ENCODE measurements at regions not wholly inside any gene's neighbourhood (a gene's known extent, or its start where the extent isn't known, plus 50 kb on each side); places are given as distances from the start of the nearest gene placed in this dataset.
"Not testable (repeated sequence)": the region's sequence is repeated elsewhere in the genome, so short reads cannot be mapped to it uniquely, and the experiment has no call there.

DNA sequence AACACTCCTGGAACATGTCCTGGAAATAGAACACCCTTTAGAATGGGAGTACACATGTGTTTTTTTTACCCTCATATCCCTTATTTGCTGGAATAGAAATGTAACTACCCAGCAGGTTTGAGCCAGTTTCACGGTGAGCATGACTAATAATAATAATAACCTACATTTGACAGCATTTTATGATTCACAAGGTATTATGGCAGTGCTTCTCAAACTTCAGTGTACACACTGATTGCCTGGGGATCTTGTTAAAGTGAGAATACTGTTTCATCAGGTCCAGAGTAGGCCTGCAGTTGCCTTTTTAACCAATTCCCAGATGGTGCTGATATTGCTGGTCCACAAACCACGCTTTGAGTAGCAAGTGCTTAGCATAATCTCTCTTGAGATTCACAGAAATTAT, 63.9 kb downstream of the NFKBIZ start:
- no peak for DNase-seq (ENCODE audit: low spot score)
- in situ Hi-C loops (cut with HindIII; ENCODE audit: low sequenced_read_pairs) = no loop called here

DNA sequence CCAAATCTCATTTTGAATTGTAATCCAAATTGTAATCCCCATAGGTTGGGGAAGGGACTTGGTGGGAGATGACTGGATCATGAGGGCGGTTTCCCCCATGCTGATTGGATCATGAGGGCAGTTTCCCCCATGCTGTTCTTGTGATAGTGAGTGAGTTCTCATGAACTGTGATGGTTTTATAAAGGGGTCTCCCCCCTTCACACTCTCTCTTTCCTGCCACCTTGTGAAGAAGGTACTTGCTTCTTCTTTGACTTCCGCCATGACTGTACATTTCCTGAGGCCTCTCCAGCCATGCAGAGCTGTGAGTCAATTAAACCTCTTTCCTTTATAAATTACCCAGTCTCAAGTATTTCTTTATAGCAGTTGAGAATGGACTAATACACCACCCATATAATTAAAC, 68.4 kb downstream of the NFKBIZ start:
- in situ Hi-C loops (cut with HindIII; ENCODE audit: low sequenced_read_pairs) = not testable (repeated sequence)

DNA sequence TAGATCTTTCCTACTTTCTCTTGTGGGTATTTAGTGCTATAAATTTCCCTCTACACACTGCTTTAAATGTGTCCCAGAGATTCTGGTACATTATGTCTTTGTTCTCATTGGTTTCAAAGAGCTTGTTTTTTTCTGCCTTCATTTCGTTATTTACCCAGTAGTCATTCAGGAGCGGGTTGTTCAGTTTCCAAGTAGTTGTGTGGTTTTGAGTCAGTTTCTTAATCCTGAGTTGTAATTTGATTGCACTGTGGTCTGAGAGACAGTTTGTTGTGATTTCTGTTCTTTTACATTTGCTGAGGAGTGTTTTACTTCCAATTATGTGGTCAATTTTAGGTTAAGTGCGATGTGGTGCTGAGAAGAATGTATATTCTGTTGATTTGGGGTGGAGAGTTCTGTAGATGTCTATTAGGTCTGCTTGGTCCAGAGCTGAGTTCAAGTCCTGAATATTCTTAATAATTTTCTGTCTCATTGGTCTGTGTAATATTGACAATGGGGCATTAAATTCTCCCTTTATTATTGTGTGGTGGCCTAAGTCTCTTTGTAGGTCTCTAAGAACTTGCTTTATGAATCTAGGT, 72.9 kb downstream of the NFKBIZ start:
- in situ Hi-C loops (cut with HindIII; ENCODE audit: low sequenced_read_pairs); DNase-seq (ENCODE audit: low spot score): not testable (repeated sequence)

More for the DNA sequence above, 68.4 kb downstream of the NFKBIZ start:
- not testable (repeated sequence) for DNase-seq (ENCODE audit: low spot score)

DNA sequence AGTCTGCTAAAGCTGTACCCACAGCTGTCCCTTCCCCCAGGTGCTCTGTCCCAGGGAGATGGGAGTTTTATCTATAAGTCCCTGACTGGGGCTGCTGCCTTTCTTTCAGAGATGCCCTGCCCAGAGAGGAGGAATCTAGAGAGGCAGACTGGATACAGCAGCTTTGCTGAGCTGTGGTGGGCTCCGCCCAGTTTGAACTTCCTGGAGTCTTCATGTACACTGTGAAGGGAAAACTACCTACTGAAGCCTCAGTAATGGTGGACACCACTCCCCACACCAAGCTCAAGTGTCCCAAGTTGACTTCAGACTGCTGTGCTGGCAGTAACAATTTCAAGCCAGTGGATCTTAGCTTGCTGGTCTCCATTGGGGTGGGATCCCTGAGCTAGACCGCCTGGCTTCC, 75.3 kb downstream of the NFKBIZ start:
- in situ Hi-C loops (cut with HindIII; ENCODE audit: low sequenced_read_pairs); DNase-seq (ENCODE audit: low spot score): not testable (repeated sequence)

DNA sequence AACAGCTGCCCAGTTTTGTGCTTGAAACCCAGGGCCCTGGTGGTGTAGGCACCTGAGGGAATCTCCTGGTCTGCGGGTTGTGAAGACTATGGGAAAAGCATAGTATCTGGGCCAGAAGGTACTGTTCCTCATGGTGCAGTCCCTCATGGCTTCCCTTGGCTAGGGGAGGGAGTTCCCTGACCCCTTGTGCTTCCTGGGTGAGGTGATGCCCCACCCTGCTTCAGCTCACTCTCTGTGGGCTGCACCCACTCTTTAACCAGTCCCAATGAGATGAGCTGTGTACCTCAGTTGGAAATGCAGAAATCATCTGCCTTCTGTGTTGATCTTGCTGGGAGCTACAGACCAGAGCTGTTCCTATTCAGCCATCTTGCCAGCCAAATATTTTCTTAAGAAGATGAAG, 75.8 kb downstream of the NFKBIZ start:
- in situ Hi-C loops (cut with HindIII; ENCODE audit: low sequenced_read_pairs); DNase-seq (ENCODE audit: low spot score): not testable (repeated sequence)

DNA sequence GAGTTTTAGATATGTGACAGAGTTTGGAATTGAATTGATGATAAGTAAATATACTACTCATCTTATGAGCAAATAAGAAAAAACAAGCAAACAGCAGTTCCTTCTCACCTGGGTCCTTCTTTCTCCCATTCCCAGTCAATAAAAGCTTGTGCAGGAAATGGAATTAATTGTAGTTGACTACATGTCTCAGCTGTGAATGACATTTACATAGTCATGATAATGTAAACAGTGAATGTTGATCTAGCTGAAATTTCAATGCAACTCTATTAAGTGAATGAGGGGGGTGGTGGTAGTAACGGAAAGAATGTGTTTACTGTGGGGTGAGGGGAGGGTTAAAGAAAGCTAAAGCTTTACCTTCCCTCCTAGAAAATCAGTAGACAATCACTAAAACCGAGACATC, 76.2 kb downstream of the NFKBIZ start:
- DNase-seq (ENCODE audit: low spot score) = no peak
- in situ Hi-C loops (cut with HindIII; ENCODE audit: low sequenced_read_pairs) = no loop called here

DNA sequence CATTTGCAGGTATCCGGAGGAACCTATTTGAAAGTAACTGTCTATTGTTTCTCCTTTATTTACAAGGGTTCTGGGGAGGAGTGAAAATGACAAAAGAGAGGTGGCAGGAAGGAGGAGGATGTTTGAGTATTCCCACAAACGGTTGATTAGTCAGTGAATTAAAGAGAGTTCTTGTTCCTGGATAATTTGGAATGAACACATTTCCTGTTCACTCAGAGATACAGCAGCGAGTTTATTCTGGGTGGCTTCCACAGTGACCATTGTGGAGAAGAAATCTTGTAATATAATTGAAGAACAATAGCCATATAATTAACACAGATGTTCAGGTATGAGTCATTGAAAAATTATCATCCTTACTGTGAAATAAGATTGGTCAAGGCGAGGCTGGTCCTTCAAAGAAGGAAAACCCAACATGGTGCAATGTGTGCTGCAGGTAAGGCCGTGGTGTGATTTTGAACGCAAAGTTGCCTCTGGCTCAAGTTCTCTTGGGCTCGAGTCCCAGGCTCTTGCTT, 77.3 kb downstream of the NFKBIZ start:
- no peak for DNase-seq (ENCODE audit: low spot score)
- in situ Hi-C loops (cut with HindIII; ENCODE audit: low sequenced_read_pairs) = no loop called here

DNA sequence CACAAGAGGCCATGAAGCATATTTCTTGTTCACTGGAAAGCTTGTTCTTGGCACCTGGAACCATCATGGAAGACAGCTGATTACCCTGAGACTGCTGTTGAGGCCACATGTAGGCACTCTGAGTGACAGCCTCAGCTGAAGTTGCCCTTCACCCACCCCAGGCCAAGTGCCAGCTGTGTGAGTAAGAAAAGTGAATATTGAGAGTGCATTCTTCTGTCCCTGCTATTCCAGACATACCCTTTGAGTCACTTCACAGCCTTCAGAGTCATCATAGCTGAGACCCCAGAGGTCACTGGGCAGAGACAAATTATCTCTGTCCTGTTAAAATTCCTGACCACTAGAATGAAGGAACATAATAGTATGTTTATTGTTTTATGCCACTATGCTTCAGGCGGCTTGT, 79.6 kb downstream of the NFKBIZ start:
- in situ Hi-C loops (cut with HindIII; ENCODE audit: low sequenced_read_pairs) = no loop called here
- no peak for DNase-seq (ENCODE audit: low spot score)

DNA sequence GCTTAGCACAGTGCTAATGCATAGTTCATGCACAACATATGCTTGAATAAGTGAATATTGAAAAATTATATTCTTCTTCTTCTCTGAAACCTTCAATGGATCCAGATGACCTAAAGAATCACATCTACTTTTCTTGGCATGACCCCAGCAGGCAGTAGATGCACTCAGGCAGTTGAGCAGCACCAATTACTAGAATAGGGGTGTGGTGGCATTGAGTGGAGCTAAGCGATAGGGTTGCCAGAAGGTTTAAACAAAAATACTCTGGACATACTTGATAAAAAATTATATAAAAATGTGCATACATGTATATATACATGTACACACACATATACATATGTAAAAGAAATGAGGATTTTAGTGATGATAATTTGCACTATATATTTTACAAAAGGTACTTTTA, 81.8 kb downstream of the NFKBIZ start:
- no peak for DNase-seq (ENCODE audit: low spot score)
- in situ Hi-C loops (cut with HindIII; ENCODE audit: low sequenced_read_pairs) = no loop called here

DNA sequence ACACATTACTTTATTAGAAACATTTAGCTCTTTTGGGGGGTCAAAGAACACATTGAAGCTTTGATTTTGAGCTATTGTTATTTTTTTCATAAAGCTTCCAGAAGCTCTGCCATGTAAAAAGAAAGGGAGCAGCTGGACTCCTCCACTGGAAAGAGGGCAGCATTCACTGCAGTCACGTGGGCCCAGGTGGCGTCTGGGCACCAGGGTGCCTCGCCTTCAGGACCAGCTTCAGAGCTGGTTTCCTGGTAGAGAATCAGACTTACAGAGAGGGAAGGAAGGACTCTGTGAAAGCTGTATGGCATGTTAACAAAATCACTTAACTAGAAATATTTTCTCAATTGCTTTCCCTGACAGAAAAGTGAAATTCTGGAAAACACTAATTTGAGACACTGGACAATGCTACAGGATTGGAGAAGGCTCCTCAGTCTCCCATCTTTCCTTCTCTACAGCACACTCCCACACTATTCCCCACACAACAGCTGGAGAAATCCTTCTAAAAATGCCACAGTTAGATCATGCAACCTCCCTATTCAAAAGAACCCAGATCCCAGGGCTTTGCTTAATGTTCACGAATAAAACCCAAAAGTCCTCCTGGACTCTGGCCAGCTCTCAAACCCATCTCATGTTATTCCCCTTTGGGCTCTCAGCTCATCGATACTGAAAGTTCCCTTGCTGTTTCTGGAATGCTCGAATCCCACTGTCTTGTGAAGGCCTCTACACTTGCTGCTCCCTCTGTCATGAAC, 83.2 kb downstream of the NFKBIZ start:
- in situ Hi-C loops (cut with HindIII; ENCODE audit: low sequenced_read_pairs) = no loop called here
- DNase-seq (ENCODE audit: low spot score) = no peak

DNA sequence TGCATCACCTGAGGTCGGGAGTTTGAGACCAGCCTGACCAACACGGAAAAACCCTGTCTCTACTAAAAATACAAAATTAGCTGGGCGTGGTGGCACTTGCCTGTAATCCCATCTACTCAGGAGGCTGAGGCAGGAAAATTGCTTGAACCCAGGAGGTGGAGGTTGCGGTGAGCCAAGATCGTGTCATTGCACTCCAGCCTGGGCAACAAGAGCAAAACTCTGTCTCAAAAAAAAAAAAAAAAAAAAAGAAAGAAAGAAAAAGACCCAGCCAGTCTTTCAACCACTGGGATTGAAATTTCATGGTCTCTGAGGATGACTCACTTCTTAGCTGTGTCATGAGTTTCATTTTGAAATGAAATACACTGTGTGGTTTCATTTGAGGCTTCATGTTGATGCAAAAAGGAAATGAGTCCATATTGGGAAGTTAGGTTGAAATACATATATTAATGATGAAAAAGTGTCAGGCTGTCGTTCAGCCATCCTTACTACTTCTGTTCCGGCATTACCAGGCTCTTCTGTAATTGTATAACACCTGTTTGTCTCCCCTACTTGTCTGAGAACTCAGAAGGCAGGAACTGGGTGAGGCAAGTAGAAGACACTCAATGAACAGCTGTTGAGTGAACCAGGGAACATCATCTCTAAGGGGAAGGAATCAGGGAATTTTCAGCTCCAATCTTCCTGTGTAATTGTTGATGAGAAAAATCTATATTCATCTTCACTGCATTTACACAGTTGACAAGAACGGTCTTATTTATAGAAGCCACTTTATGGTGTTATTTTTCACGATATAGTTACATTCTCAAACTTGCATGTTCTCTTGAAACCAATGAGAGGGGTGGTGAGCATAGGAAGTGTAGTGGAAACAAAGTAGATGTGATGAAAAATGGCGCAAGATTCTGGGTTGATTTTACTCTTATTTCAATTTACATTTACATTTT, 87.4 kb downstream of the NFKBIZ start:
- in situ Hi-C loops (cut with HindIII; ENCODE audit: low sequenced_read_pairs) = no loop called here
- no peak for DNase-seq (ENCODE audit: low spot score)

DNA sequence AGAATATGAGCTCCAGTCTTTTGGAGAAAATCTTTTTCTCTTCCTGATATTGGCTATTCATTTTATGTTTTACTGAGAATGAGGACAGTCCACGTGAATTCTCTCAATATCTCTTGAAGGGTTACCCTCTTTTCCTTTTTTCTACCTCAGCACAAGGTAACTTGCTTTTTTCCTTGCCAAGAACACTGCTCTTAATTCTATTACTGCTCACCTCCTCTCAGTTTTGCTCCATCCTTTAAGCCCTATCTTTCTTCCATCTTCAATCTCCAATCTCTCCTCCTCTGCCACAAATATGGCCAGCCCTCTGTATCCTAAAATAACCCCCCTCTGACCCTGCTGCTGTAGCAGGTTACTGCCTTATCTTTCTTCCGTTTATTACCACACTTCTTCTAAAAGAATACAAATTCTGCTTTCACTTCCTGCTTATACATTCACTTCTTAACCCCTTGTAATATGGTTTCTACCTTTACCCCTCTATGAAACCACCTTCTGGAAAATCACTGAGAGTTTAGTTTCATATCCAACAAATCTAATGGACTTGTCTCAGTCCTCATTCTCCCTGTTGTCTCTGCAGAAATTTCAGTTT, 89.0 kb downstream of the NFKBIZ start:
- no peak for DNase-seq (ENCODE audit: low spot score)
- in situ Hi-C loops (cut with HindIII; ENCODE audit: low sequenced_read_pairs) = no loop called here

DNA sequence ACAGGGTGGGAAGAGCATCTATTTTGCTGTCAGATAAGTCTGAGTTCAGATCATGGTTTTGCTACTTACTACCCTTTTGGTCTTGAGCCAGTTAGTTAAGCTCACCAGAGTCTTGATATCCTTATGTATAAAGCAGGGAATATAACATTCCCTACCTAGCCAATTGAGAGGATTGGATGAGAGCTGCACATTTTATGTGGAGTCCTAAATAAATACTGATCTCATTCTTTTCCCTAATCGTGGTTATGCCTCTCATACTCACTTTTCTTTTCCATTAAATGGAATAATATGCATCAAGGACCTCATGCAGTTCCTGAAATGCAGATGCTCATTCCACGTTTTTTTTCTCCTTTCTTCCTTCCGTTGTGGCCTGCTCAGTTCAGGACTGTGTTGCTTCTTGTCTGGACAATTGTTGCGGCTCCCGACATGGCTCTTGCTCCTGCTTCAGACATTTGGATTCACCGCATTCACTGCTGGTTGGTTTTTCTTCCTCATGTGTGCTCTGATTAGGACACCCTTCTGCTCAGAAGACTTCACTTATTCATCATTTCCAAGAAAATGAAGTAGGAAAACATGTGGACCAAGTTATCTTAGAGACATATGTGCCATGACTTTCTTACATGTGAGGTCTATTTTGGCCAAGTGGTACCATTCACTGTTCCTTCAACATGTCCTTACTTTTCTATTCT, 90.2 kb downstream of the NFKBIZ start:
- no peak for DNase-seq (ENCODE audit: low spot score)
- in situ Hi-C loops (cut with HindIII; ENCODE audit: low sequenced_read_pairs) = no loop called here

DNA sequence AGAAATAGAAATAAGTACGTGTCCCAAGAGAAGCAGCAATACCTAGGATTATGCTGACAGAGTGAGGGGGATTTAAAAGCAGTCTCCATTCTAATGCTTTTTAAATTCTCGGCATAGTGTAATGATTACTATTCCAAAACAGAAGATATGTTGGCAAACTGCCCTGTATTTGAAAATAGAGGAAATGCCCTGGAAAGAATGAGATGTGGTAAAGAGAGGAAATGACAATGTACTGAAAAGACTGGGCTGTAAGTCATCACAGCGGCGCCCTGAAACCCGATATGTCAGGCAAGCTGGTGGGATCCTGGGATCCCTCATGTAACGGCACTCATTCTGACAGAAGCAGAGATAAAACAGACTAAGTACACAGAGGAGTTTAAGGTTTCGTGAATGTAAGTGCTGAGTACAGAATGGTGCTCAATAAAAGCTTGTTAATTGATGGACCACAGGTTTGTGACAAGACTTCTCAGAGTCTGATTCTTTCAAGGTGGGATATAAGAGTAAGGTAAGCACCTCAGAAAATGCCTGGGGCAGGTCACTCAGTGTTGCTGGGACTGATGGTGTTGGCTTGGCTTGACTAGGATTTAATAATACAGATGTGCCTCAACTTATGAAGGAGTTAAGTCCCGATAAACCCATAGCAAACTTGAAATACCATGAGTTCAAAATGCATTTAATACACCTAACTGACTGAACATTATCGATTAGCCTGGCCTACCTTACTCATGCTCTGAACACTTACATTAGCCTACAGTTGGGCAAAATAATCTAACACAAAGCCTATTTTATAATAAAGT, 91.4 kb downstream of the NFKBIZ start:
- no peak for DNase-seq (ENCODE audit: low spot score)
- in situ Hi-C loops (cut with HindIII; ENCODE audit: low sequenced_read_pairs) = no loop called here

DNA sequence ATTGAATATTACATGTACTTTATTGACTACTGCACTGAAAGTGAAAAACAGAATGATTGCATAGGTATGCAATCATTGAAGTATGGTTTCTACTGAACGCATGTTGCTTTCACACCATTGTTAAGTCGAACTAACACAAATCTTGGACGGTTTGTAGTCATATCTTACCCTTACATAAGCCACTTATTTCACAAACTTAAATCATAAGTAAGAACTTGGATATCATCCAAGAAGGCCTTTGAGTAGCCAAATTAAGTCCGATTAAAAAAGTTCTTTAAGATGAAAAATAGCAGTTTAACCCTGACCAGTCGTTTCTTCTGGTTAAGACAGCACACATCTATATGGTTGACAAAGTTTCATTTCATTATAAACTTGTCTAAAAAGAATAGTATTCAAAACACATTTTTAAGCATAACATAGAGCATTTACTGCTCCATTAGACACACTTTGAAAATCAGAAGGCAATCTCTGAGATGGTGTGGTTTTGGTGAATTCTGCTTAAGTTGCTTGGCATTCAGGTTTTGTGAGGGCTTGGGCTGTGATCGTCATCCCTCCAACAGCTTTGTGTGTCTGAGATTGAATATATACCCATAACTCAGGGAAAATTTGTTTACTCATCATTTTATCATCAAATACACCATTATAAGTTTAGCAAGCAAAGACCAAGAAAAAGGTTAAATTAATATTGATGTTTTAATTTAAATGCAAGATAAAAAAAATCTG, 92.2 kb downstream of the NFKBIZ start:
- DNase-seq (ENCODE audit: low spot score) = no peak
- in situ Hi-C loops (cut with HindIII; ENCODE audit: low sequenced_read_pairs) = no loop called here

DNA sequence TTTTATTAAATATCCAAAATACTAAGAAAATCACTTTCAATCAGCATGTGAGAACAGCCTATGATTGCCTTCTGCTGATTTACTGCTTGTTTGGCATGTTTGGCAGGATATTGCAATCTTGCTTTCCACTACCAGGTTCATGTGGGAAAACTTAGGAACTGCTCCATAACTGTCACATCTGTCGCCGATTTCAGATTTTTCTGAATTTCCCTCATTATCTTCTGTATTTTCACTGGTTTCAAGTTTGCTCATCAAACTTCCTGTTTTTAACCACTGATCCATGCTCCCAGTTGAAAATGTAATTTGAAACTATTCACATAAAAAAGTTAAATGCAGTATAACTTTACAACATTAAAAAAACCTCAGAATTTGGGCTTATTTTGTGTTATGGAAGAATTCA, 93.0 kb downstream of the NFKBIZ start:
- DNase-seq (ENCODE audit: low spot score) = no peak
- in situ Hi-C loops (cut with HindIII; ENCODE audit: low sequenced_read_pairs) = no loop called here

DNA sequence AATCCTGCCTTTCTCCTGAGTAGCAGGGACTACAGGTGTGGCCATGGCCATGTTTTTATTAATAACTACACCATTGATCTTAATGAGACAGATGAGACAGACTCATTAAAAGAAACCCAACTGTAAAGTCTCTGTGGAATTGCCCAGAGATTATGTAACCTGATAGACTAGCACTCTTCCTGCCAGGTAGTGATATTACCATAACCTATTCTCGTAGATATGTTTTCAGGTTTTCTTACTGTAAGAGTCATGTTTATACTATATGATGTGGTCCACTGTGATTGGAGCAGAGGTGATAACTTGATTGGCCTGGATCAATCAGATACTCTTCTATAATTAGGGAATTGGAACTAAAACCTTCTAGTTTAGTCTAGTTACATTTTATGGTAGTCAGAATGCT, 93.7 kb downstream of the NFKBIZ start:
- no peak for DNase-seq (ENCODE audit: low spot score)
- in situ Hi-C loops (cut with HindIII; ENCODE audit: low sequenced_read_pairs) = no loop called here

DNA sequence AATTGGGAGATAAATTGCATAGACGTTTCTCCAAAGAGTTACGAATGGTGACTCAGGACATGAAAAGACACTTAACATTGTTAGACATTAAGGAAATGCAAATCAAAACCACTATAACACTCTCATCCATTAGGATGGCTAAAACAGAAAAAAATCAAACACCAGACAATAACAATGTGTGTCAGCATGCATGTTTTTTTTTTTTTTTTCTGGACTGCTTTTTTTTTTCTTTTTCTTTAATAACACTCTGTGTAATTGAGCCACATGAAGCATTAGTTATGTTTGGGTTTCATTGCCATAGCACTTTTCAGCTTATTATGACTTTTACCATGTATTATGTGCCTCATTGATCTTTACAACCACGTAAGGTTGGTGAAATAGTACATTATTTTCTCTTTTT, 95.0 kb downstream of the NFKBIZ start:
- in situ Hi-C loops (cut with HindIII; ENCODE audit: low sequenced_read_pairs) = no loop called here
- DNase-seq (ENCODE audit: low spot score) = no peak

Measured in G401 (cell line).